CD4-positive, alpha-beta T cell (primary cell): ENCODE measurements at regions not wholly inside any gene's neighbourhood (a gene's known extent, or its start where the extent isn't known, plus 50 kb on each side); places are given as distances from the start of the nearest gene placed in this dataset.

Experiments used
- ATAC-seq: fragments of 200-7000 bp; cut with Tn5 transposase; one replicate; pipeline ENCODE4 v1.10.0; 2022; ENCODE audit warnings: mild to moderate bottlenecking; ENCODE audit not compliant: poor library complexity
- CTCF ChIA-PET: fragments of 350-600 bp; sonication (Branson Sonifier 250); formaldehyde crosslinking; loops from one replicate; lab custom pipeline; 2021; ENCODE audit warnings: antibody characterized with exemption, inconsistent platforms; lab: Charles Lee
- POLR2A ChIA-PET: fragments of 350-600 bp; sonication (Branson Sonifier 250); formaldehyde crosslinking; loops from one replicate; lab custom pipeline; 2021; ENCODE audit warnings: antibody characterized with exemption, inconsistent platforms; lab: Charles Lee
- DNase-seq, 14 experiments: peaks; one replicate each; pipeline ENCODE4 v3.0.0-alpha.2; 2013 to 2020; ENCODE audit warnings: mixed read lengths in 2 of 14
- H3K27ac ChIP-seq, 2 donors: one replicate each; pipeline versions ENCODE4 v1.5.1 to v1.7.0; 2013; ENCODE audit warnings: low read length in 2 of 2, low read depth in 1 of 2, mild to moderate bottlenecking in 1 of 2
- H3K27me3 ChIP-seq, 2 experiments: 1 replicate in 1 of 2; 2 replicates in 1 of 2; pipeline versions ENCODE4 v1.6.1 to v1.7.0; 2013; ENCODE audit warnings: low read length in 2 of 2, control low read depth in 1 of 2, mild to moderate bottlenecking in 1 of 2, moderate library complexity in 1 of 2; ENCODE audit not compliant: insufficient read depth in 2 of 2, control insufficient read depth in 1 of 2
- H3K36me3 ChIP-seq: one replicate; pipeline ENCODE4 v1.6.1; 2013; ENCODE audit warnings: low read length, control low read depth; ENCODE audit not compliant: insufficient read depth
- H3K4me1 ChIP-seq: one replicate; pipeline ENCODE4 v1.6.1; 2013; ENCODE audit warnings: low read length, control low read depth; ENCODE audit not compliant: insufficient read depth
- H3K4me3 ChIP-seq: one replicate; pipeline ENCODE4 v1.5.1; 2013; ENCODE audit warnings: mild to moderate bottlenecking, low read length, moderate library complexity
- H3K9me3 ChIP-seq, 2 experiments: 1 replicate in 1 of 2; 2 replicates in 1 of 2; pipeline versions ENCODE4 v1.6.1 to v1.7.0; 2013; ENCODE audit warnings: low read length in 2 of 2, mild to moderate bottlenecking in 2 of 2, control low read depth in 1 of 2, moderate library complexity in 1 of 2; ENCODE audit not compliant: control insufficient read depth in 1 of 2, insufficient read depth in 1 of 2
- H3K27ac Mint-ChIP-seq: one replicate; pipeline ENCODE4 v1.8.0; 2020; ENCODE audit warnings: mixed read lengths
- H3K27me3 Mint-ChIP-seq: one replicate; pipeline ENCODE4 v1.8.0; 2021; ENCODE audit warnings: mixed read lengths
- H3K36me3 Mint-ChIP-seq: one replicate; pipeline ENCODE4 v1.8.0; 2021; ENCODE audit warnings: low read depth, mixed read lengths
- H3K4me1 Mint-ChIP-seq: one replicate; pipeline ENCODE4 v1.8.0; 2021; ENCODE audit warnings: low read depth, mixed read lengths
- H3K4me3 Mint-ChIP-seq: one replicate; pipeline ENCODE4 v1.8.0; 2020; ENCODE audit warnings: mild to moderate bottlenecking, mixed read lengths
- H3K9me3 Mint-ChIP-seq: one replicate; pipeline ENCODE4 v1.8.0; 2020; ENCODE audit warnings: mixed read lengths
- intact Hi-C, 2 experiments: fragments of 100-400 bp; cut with DNase I in 1 of 2; cut with micrococcal nuclease in 1 of 2; formaldehyde crosslinking; loops; one replicate each; pipeline versions ENCODE4 v1.15.1 to v1.9.0; 2023 to 2025; cut with DNase I, micrococcal nuclease
- TF ChIP-seq, protein P1 (sequence below): fragments of 200-600 bp; IDR thresholded peaks from one replicate; pipeline ENCODE4 v1.8.0; 2022; ENCODE audit warnings: antibody characterized with exemption, mild to moderate bottlenecking

DNA sequence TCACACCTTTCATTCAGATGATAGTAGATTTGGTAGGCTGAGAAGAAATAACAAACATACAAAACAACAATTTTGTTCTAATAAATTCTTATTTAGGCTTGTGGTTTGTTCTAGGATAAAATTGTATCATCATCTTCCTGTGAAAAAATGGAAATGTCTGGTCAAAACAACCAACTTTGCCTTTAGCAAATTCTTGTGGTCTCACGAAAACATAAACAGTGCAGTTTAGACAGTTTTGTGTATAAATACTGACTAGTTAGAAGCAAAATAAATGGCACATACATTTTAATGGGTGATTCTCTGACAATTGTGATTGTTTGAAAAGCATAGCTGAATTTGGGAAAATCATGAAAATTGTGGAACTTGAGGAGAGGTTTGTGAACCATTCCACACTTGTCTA, 180.1 kb downstream of the TDRD15 start:
- Mint-ChIP-seq H3K36me3 (no peaks in the 10 kb centered on the region), H3K27me3 (no peaks in the 10 kb centered on the region), H3K4me1 (no peaks in the 10 kb centered on the region), H3K27ac (no peak overlapping the region), H3K9me3 (no peaks in the 10 kb centered on the region), H3K4me3 (no peak overlapping the region)
- Histone ChIP-seq H3K27me3 (no peaks in the 10 kb centered on the region), H3K9me3 (no peaks in the 10 kb centered on the region), H3K4me3 (no peak overlapping the region), H3K4me1 (no peaks in the 10 kb centered on the region), H3K36me3 (no peaks in the 10 kb centered on the region), H3K27ac (no peak overlapping the region)
- intact Hi-C loops: no loop called here
- ChIA-PET POLR2A (no interaction called here), CTCF (no interaction called here)
- TF ChIP-seq, protein P1, sequence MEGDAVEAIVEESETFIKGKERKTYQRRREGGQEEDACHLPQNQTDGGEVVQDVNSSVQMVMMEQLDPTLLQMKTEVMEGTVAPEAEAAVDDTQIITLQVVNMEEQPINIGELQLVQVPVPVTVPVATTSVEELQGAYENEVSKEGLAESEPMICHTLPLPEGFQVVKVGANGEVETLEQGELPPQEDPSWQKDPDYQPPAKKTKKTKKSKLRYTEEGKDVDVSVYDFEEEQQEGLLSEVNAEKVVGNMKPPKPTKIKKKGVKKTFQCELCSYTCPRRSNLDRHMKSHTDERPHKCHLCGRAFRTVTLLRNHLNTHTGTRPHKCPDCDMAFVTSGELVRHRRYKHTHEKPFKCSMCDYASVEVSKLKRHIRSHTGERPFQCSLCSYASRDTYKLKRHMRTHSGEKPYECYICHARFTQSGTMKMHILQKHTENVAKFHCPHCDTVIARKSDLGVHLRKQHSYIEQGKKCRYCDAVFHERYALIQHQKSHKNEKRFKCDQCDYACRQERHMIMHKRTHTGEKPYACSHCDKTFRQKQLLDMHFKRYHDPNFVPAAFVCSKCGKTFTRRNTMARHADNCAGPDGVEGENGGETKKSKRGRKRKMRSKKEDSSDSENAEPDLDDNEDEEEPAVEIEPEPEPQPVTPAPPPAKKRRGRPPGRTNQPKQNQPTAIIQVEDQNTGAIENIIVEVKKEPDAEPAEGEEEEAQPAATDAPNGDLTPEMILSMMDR: no peak
- DNase-seq (no peak), ATAC-seq (no peak)

DNA sequence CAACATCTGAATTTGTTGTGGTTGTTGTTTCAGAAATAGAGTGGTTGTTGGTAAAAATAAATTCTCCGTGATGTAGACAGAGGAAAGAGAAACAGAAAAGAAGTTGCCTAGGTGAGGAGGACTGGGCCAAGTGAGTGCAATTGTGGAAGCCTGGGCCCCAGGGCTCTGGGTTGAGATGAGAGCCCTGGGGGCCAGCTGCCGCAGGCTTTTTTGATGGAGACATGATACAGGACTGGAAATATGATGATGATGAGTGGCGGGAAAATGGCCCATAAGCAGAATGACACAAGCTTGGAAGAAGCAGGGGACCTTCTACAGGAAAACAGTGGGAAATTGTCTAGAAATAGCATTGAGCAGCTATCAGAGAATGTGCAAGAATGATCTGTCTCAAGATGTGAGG, 181.8 kb downstream of the TDRD15 start:
- Histone ChIP-seq H3K4me1 (no peaks in the 10 kb centered on the region), H3K9me3 (no peaks in the 10 kb centered on the region), H3K36me3 (no peaks in the 10 kb centered on the region), H3K4me3 (no peak overlapping the region), H3K27ac (no peak overlapping the region), H3K27me3 (no peaks in the 10 kb centered on the region)
- ChIA-PET POLR2A (no interaction called here), CTCF (no interaction called here)
- no peaks in the 10 kb centered on the region for H3K36me3 Mint-ChIP-seq
- no peak overlapping the region for H3K27ac Mint-ChIP-seq
- no peak for DNase-seq
- TF ChIP-seq, protein P1: no peak
- no peaks in the 10 kb centered on the region for H3K9me3 Mint-ChIP-seq
- H3K4me3 Mint-ChIP-seq: no peak overlapping the region
- ATAC-seq: no peak
- H3K27me3 Mint-ChIP-seq: no peaks in the 10 kb centered on the region
- intact Hi-C loops: no loop called here
- no peaks in the 10 kb centered on the region for H3K4me1 Mint-ChIP-seq

DNA sequence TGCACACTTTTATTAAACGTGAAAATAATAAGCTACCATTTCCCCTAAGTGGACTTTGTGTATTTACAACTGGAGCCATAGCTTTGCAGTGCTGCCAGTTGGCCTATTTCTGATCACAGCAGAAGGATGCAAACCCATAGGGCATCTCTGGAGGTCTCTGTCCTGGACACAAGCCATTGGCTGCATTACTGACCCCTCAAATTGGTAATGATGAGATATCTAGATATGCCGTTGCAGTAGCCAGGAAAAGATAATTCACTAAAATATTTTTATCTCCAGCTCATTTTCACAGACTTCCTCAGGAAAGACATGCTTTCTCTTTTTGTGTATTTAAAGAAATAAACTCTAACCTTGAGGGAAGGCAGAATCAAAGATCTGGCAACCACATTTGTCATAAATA, 182.5 kb downstream of the TDRD15 start:
- H3K36me3 Mint-ChIP-seq: no peaks in the 10 kb centered on the region
- no peak overlapping the region for H3K4me3 Mint-ChIP-seq
- CTCF ChIA-PET: no interaction called here
- Histone ChIP-seq H3K4me3 (no peak overlapping the region), H3K27ac (no peak overlapping the region), H3K36me3 (no peaks in the 10 kb centered on the region), H3K27me3 (no peaks in the 10 kb centered on the region), H3K4me1 (no peaks in the 10 kb centered on the region), H3K9me3 (no peaks in the 10 kb centered on the region)
- no peaks in the 10 kb centered on the region for H3K4me1 Mint-ChIP-seq
- TF ChIP-seq, protein P1: no peak
- H3K9me3 Mint-ChIP-seq: no peaks in the 10 kb centered on the region
- POLR2A ChIA-PET: no interaction called here
- ATAC-seq (no peak), DNase-seq (no peak)
- H3K27ac Mint-ChIP-seq: no peak overlapping the region
- H3K27me3 Mint-ChIP-seq: no peaks in the 10 kb centered on the region
- intact Hi-C loops: no loop called here
